Urinary bladder (tissue), 3 donors: ENCODE measurements at regions not wholly inside any gene's neighbourhood (a gene's known extent, or its start where the extent isn't known, plus 50 kb on each side); places are given as distances from the start of the nearest gene placed in this dataset.

ENCODE experiments used
- DNase-seq: peaks from one replicate; pipeline ENCODE4 v3.0.0-alpha.2; 2015; ENCODE audit errors: extremely low spot score
- H3K27ac ChIP-seq: one replicate; pipeline ENCODE4 v1.5.1; 2013; ENCODE audit warnings: low read depth, mild to moderate bottlenecking, moderate library complexity
- H3K36me3 ChIP-seq: one replicate; pipeline ENCODE4 v1.6.1; 2013; ENCODE audit warnings: mild to moderate bottlenecking, moderate library complexity; ENCODE audit not compliant: insufficient read depth
- H3K4me1 ChIP-seq: one replicate; pipeline ENCODE4 v1.6.1; 2013; ENCODE audit warnings: mild to moderate bottlenecking, moderate library complexity; ENCODE audit not compliant: insufficient read depth
- H3K4me3 ChIP-seq: one replicate; pipeline ENCODE4 v1.5.1; 2013; ENCODE audit warnings: low read depth, low read length
- WGBS: extraction: QIAGEN DNeasy Blood & Tissue Kit; methylation state at CpG from one replicate; pipeline ENCODE4 v1.1.7; 2013; 5-methylcytosine and 5-hydroxymethylcytosine counted together
- donor health status: healthy with polysubstance abuse.
- donor health status: healthy.

DNA sequence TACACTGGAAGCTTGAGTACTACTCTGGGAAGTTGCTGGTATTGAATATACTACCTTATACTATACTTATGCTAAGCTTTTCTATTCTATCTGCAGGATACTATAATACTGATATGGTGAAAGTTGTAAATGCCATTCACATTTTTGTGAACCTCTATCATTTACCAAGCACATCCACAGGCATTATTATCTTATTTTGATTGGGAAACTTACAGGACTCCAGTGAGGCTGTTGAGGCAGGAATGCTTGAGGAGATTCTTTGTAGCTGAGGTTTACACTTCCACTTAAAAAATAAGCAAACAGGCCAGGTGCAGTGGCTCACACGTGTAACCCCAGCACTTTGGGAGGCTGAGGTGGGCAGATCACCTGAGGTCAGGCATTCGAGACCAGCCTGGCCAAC, 442.9 kb downstream of the QKI start:
- 84% methylated on average over 2 of the region's 2 CpGs for WGBS
- no peak overlapping the region for H3K4me3 ChIP-seq
- no peaks in the 10 kb centered on the region for H3K4me1 ChIP-seq

DNA sequence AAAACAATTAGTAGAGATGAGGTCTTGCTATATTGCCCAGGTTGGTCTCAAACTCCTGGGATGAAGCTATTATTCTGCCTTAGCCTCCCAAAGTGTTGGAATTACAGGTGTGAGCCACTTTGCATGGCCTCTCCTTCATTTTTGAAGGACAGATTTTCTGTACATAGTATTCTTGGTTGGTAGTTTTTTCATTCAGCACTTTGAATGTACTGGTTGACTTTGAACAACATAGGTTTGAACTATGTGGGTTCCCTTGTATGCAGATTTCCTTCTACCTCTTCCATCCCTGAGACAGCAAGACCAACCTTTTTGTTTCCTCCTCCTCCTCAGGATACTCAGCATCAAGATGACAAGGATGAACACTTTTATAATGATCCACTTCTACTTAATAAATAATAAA, 436.4 kb downstream of the QKI start:
- Histone ChIP-seq H3K4me1 (no peaks in the 10 kb centered on the region), H3K27ac (no peak overlapping the region), H3K36me3 (no peaks in the 10 kb centered on the region), H3K4me3 (no peak overlapping the region)
- DNase-seq, result no peak

More for the DNA sequence above, 442.9 kb downstream of the QKI start:
- Histone ChIP-seq H3K36me3 (no peaks in the 10 kb centered on the region), H3K27ac (no peak overlapping the region)
- no peak for DNase-seq

DNA sequence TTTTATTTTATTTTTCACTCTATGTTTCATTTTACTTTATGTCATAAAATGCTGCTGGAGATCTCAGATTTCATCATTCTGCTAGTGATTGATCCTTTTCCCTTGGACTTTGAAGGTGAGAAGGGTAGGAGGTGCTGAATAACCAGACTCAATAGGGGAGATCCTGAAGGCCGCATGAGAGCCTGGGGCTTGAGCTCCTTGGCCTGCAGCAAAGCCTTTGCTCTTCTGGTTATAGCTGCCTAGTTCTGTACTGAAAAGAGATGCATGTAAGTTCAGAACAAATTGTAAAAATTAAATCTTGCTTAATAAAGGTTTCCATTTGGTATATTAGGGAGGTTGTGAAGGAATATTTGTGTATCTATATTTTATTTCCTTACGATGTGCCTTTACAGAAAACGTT, 430.2 kb downstream of the QKI start:
- Histone ChIP-seq H3K4me1 (no peaks in the 10 kb centered on the region), H3K36me3 (no peaks in the 10 kb centered on the region), H3K4me3 (no peak overlapping the region), H3K27ac (no peak overlapping the region)
- 59% methylated on average over 3 of the region's 3 CpGs for whole genome bisulfite sequencing
- no peak for DNase-seq

DNA sequence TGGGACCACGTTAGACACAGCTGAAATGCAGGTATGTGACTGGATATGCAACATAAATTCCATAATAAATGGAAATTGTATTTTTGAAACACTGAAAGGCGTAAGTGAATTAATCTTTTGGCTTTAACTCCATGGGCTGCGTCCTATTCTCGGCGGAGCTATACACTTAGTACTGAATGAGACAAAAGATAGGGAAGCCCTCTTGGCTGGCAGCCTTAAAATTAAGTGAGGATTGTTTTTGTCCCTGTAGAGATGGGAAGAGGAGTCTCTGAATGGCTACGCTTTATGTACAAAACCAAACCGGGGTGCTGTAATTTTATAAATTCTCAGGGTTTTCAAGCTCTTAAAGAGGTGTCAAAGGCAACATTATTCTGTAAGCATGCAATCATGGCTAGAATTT, 429.8 kb downstream of the QKI start:
- no peak for DNase-seq
- no peak overlapping the region for H3K4me3 ChIP-seq
- WGBS, result 91% methylated on average over 7 of the region's 7 CpGs
- no peak overlapping the region for H3K27ac ChIP-seq
- no peaks in the 10 kb centered on the region for H3K4me1 ChIP-seq
- no peaks in the 10 kb centered on the region for H3K36me3 ChIP-seq

DNA sequence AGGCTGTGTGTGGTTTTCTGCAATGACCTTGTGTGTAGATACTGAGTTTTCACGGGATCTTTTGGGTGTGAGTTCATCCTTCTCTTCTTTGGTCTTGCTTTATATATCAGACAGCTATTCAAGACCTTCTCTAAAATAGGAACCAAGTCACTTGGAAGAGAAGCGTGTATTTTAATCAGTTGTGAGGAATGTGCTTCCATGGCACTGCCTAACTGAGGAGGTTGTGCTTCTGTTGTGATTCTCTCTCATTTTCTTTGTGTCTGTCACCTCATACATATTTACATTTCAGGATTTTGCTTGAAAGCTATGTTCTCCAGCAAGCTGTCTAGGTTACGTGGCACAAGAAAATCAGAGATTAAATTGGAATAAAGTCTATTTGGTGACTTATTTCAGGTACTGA, 428.7 kb downstream of the QKI start:
- H3K4me1 ChIP-seq, result no peaks in the 10 kb centered on the region
- no peaks in the 10 kb centered on the region for H3K36me3 ChIP-seq
- 48% methylated on average over 3 of the region's 3 CpGs for WGBS
- H3K27ac ChIP-seq, result no peak overlapping the region
- H3K4me3 ChIP-seq, result no peak overlapping the region
- DNase-seq, result no peak

DNA sequence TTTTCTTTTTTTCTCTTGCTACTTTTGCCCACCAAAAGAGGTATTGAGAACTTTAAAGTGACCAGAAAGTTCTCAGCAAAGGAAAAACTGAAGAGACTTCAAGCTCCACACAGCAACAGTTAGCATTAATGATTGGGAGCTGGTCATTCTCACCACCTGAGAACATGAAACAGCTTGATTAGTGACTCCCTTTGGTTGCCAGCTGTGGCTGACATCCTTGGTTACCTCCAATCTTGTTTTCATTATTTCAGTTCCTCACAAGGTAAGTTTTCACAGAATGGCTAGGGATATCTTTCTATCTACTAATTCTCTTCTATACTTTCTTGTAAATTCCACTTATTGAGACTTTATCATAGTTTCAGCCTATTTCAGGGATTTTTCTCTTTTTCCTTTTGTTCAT, 427.9 kb downstream of the QKI start:
- no peak for DNase-seq
- Histone ChIP-seq H3K36me3 (no peaks in the 10 kb centered on the region), H3K27ac (no peak overlapping the region), H3K4me3 (no peak overlapping the region), H3K4me1 (no peaks in the 10 kb centered on the region)

DNA sequence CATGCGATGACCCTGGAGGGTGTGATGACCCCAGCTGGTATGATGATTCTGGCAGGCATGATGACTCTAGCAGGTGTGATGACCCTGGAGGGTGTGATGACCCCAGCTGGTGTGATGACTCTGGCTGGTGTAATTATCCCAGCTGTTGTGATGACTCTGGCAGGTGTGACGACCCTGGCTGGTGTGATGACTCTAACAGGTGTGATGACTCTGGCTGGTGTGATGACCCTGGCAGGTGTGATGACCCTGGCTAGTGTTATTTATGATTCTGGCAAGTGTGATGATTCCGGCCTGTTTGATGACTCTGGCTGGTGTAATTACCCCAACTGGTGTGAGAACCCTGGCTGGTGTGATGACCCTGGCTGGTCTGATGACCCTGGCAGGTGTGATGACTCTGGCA, 427.2 kb downstream of the QKI start:
- Histone ChIP-seq H3K36me3 (no peaks in the 10 kb centered on the region), H3K27ac (no peak overlapping the region), H3K4me3 (no peak overlapping the region), H3K4me1 (no peaks in the 10 kb centered on the region)
- WGBS, result 91% methylated on average over 3 of the region's 3 CpGs
- no peak for DNase-seq

DNA sequence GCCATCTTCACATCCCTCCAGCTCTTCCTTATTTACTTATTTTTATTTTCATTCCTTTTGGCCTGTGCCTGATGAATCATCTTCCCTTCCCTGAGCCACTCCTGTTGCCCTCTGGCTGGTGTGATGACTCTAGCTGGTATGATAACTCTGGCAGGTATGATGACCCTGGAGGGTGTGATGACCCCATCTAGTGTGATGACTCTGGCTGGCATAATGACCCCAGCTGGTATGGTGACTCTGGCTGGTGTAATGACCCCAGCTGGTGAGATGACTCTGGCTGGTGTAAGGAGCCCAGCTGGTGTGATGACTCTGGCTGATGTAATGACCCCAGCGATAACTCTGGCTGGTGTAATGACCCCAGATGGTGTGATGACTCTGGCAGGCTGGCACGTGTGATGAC, 426.8 kb downstream of the QKI start:
- H3K27ac ChIP-seq, result no peak overlapping the region
- no peak overlapping the region for H3K4me3 ChIP-seq
- no peaks in the 10 kb centered on the region for H3K4me1 ChIP-seq
- WGBS, result 46% methylated on average over 2 of the region's 2 CpGs
- no peaks in the 10 kb centered on the region for H3K36me3 ChIP-seq
- DNase-seq, result no peak

DNA sequence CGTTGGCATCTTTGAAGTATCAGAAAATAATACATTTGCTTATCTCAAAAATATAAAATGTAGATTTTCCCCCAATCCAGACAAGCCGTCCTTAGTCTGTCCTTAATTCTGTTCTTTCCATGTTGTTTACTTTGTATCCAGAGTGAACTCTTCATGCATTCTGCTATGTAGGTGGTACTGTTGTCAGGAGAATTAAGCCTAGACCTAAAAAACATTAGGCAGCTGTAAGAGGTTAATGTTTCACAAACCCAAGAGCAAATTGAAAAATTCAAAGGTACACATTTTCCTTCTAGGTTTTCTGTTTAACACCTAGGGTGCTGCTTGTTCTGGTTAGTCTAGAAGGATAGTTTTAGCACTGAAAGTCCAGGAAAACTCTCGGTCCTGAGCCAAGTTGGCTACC, 426.4 kb downstream of the QKI start:
- H3K4me3 ChIP-seq, result no peak overlapping the region
- no peak overlapping the region for H3K27ac ChIP-seq
- no peaks in the 10 kb centered on the region for H3K4me1 ChIP-seq
- 81% methylated on average over 3 of the region's 3 CpGs for WGBS
- no peaks in the 10 kb centered on the region for H3K36me3 ChIP-seq
- no peak for DNase-seq

DNA sequence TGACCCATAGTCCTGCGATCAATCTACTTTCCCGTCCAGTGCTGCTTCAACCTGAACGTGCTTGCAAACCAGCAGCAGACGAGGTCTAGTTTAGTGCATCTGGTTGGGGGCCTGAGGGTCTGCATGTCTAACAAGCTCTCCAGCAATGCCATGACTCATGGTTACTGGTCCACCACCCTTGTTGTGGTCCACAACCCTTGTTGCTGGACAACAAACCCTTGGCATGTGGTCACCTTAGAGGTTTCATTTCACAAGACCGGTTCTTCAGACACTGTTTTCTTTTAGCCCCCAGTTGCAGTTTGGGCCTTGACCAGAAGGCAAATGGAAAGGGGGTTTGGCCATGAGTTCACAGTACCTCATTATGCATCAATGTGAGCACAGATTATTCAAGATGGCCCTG, 424.8 kb downstream of the QKI start:
- DNase-seq, result no peak

DNA sequence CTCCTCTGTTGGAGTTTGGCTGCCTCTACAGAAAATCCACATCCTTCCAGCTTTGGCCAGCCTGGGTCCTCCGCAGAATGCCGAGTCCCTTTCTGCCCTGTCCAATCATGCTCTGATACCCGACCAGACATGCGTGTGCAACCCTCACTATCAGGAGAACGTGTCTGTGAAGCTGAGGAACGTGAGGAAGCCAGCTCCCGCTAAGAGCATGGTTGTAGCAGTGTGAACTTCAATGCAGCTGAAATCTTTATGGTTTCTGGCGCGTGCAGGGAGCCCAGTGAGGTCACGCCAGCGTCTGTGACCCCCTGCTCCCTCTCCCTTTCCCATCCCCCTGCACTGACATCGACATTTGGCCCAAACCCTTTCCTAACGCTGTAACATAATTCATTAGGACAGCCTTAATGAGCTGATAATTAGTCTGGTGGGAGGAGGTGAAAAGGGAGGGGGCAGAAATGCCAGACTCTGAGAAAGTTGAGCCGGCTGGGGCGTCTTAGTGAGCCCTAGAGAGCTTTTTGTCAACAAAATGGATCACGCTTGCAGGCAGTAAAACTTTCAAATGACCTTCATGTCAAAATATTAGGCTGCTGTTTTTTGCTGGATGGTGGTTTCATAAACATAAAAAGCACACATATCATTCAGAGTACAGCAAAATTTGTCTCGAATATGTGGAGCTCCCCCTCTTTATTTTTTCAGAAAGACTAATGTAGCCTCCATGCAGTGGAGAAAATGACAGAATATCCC, 423.3 kb downstream of the QKI start:
- Histone ChIP-seq H3K4me3 (no peak overlapping the region), H3K27ac (no peak overlapping the region), H3K36me3 (no peaks in the 10 kb centered on the region), H3K4me1 (no peaks in the 10 kb centered on the region)
- 6% methylated on average over 17 of the region's 17 CpGs for WGBS
- no peak for DNase-seq

More for the DNA sequence above, 424.8 kb downstream of the QKI start:
- no peak overlapping the region for H3K4me3 ChIP-seq
- no peaks in the 10 kb centered on the region for H3K36me3 ChIP-seq
- H3K4me1 ChIP-seq, result no peaks in the 10 kb centered on the region
- H3K27ac ChIP-seq, result no peak overlapping the region
- 96% methylated on average over 5 of the region's 5 CpGs for WGBS

DNA sequence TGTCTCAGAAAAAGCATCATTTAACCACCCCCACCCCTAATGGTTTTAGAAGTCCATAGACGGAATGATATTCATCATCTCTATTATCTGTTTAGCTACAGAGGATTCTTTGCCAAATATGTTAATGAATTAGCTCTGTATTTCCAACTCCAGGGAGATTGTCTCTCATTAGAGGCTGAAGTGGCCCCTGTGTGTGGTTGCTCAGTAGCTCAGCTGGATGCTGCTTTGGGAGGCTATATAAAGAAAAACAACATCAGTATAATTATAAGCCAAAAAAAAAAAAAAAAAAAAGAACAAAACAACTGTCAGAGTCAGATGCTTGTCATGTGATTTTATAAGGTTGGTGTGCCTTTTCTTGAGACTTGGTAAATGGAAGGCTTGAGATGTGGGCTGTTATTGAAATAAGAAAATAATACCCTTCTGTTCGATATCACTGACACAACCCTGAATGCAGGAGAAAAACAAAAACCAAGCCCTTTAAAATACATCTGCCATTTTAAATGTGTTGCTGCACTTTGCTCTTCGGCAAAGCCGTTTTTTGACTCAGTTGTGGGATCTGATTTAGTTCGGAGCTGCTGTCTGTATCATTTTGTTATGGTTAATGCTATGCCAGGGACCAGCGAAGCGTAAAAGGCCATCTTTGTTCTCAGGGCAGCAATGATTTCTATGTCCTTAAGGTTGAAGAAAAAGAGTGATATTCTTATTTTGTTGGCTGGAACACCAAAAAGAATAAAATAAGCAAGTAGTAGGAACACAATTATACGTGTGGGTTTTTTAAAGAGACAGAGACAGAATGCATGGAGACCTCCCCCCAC, 422.6 kb downstream of the QKI start:
- Histone ChIP-seq H3K36me3 (no peaks in the 10 kb centered on the region), H3K4me3 (no peak overlapping the region), H3K27ac (no peak overlapping the region), H3K4me1 (no peaks in the 10 kb centered on the region)
- 62% methylated on average over 8 of the region's 8 CpGs for WGBS
- no peak for DNase-seq

DNA sequence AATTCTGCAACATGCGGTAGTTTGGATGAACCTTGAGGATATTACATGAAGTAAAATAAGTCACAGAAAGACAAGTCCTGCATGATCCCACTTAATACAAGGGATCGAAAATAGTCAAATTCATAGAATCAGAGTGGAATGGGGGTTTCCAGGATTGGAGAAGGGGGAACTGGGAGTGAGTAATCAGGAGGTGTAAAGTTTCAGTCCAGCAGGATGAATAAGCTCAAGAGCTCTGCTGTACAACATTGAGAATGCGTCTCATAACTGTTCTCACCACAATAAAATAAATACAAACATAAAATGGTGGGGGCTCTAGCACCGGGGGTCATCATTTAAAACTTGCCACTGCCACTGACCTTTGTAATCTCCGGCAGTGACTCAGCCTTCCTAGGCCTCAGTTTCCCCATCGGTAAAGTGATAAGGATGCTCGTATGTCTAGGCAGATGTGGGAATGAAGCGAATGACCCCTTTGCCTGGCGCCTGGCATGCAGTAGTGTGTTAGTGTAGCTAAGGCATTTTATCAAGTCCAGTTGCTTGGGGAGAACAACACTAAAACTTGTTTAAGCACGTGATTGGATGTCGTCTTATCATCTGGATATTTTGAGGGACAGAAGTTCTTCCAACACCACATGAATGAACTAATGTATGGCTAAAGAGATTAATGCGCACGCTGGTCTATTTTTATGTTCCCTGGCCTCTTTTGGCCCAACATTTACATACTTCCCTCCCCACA, 421.1 kb downstream of the QKI start:
- 77% methylated on average over 13 of the region's 13 CpGs for WGBS
- no peak overlapping the region for H3K27ac ChIP-seq

More for the DNA sequence above, 421.1 kb downstream of the QKI start:
- Histone ChIP-seq H3K4me1 (no peaks in the 10 kb centered on the region), H3K4me3 (no peak overlapping the region), H3K36me3 (no peaks in the 10 kb centered on the region)
- no peak for DNase-seq
